ENCODE measurements at regions not wholly inside any gene's neighbourhood (a gene's known extent, or its start where the extent isn't known, plus 50 kb on each side); places are given as distances from the start of the nearest gene placed in this dataset.

DNA sequence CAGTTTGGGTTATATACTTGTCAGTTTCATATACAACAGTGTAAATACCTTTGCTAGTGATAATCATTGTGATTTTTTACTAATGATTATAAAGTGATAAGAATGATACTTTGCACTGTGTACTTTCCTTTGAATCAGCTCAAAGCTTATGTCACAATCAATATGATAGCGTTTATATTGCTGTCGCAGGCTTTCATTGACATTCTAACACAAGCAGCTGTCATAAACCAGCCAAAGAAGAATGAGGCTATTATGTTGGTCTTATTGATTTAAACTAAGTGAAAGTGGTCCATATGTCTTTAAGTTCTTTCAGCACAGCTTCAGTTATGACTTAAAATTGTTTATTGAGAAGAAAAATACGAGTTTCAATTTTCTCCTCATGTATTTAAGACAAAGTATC is 272.7 kb upstream of the RGMB start:
- Histone ChIP-seq H3K27me3 (ENCODE audit: low read depth) (no peaks in the 10 kb centered on the region), H3K36me3 (no peaks in the 10 kb centered on the region), H3K4me1 (no peaks in the 10 kb centered on the region), H3K4me3 (no peak overlapping the region), H3K9me3 (no peaks in the 10 kb centered on the region), H3K27ac (no peak overlapping the region)
- intact Hi-C loops (cut with DNase I): no loop called here
- no peak for DNase-seq
- TF ChIP-seq, protein P1, sequence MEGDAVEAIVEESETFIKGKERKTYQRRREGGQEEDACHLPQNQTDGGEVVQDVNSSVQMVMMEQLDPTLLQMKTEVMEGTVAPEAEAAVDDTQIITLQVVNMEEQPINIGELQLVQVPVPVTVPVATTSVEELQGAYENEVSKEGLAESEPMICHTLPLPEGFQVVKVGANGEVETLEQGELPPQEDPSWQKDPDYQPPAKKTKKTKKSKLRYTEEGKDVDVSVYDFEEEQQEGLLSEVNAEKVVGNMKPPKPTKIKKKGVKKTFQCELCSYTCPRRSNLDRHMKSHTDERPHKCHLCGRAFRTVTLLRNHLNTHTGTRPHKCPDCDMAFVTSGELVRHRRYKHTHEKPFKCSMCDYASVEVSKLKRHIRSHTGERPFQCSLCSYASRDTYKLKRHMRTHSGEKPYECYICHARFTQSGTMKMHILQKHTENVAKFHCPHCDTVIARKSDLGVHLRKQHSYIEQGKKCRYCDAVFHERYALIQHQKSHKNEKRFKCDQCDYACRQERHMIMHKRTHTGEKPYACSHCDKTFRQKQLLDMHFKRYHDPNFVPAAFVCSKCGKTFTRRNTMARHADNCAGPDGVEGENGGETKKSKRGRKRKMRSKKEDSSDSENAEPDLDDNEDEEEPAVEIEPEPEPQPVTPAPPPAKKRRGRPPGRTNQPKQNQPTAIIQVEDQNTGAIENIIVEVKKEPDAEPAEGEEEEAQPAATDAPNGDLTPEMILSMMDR (IDR thresholded peaks at IDR 0.05): no peak
- ATAC-seq: no peak

DNA sequence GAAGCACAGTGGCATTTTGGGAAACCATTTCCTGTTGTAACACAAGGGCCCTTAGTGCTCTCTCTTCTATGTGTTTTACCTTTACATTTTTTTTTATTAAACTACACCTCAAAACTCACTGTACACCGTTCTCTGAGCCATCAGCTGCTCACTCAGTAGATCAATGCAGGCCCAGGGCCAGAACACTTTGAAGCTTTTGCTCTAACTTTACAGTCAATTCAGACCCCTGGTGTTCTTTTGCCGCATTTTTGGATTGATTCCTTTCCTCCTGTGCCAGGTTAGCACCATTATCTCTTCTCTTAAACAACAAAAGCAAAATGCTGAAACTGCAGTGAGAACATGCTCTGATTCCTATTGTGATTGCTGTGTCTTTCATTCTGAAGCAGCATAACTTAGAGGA is 269.8 kb upstream of the RGMB start:
- H3K27me3 ChIP-seq (ENCODE audit: low read depth): no peaks in the 10 kb centered on the region
- H3K27ac ChIP-seq: no peak overlapping the region
- no peaks in the 10 kb centered on the region for H3K4me1 ChIP-seq
- intact Hi-C loops (cut with DNase I): no loop called here
- H3K36me3 ChIP-seq: no peaks in the 10 kb centered on the region
- no peak for DNase-seq
- H3K9me3 ChIP-seq: no peaks in the 10 kb centered on the region
- TF ChIP-seq, protein P1 (IDR thresholded peaks at IDR 0.05): no peak
- no peak overlapping the region for H3K4me3 ChIP-seq
- ATAC-seq: no peak

DNA sequence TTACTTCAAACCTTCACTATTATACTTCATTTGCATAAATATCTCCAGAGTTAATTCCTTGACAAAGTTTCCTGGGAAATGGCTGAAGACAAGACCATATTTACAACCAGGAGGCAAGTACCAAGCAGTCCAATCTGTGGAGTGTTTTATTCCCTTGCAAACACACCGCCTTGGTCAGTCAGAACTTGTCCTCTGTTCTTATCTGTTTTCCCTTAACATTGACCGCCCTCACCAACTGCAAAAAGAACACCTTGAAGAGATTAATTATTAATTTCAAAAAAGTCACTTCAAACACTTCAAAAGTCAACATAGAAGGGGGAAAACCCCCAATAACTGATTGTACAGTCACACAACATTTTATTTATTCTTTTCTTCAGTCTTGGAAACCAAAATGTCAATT is 269.0 kb upstream of the RGMB start:
- Histone ChIP-seq H3K27me3 (ENCODE audit: low read depth) (no peaks in the 10 kb centered on the region), H3K4me3 (no peak overlapping the region), H3K9me3 (no peaks in the 10 kb centered on the region), H3K4me1 (peaks cover 1% of the 10 kb centered on the region), H3K27ac (no peak overlapping the region), H3K36me3 (no peaks in the 10 kb centered on the region)
- DNase-seq (no peak), ATAC-seq (peak in 1 of 2 donors; percentile 73)
- intact Hi-C loops (cut with DNase I): no loop called here
- TF ChIP-seq, protein P1 (IDR thresholded peaks at IDR 0.05): no peak

DNA sequence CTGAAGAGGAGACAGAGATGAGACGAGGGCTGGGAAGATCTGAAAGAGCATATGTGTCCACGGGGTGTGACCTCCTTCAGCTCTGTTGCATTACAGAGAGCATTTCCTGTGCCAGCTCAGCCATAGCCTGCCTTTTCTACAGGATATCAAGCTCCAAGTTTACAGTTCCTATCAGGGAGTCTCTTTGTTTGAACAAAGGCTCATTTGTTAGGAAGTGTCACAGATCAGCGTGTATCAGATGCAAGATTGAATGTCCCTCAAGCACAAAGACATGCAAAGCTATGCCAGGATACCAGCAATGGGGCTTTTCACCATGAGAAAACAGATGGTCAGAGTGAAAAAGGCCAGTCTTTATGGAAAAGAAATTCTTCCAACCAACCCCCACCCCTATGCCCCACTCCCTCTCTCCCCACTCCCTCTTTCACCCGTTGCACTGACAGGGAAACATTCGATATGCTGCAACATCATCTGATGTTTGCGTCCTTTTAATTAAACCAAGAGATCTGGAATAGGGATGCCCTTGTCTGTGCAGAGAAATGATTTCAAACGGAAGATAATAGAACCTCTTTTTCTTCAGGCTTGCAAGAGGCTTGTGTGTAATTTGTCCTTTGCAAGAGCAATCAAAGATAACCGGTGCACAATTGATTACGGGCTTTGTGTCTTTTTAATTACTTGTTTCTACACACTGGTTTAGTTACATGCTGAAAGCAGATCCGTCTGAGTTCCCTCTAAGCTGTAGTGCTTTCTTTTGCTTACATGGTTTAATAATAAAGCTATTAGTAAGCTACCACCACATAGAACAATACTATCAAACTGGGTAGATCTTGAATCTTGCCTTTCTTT is 263.1 kb upstream of the RGMB start:
- Histone ChIP-seq H3K36me3 (no peaks in the 10 kb centered on the region), H3K27ac (no peak overlapping the region), H3K4me1 (peaks cover 6% of the 10 kb centered on the region), H3K9me3 (no peaks in the 10 kb centered on the region), H3K27me3 (ENCODE audit: low read depth) (no peaks in the 10 kb centered on the region), H3K4me3 (no peak overlapping the region)
- intact Hi-C loops (cut with DNase I): no loop called here
- no peak for DNase-seq
- TF ChIP-seq, protein P1 (IDR thresholded peaks at IDR 0.05): no peak
- peak in 1 of 2 donors; percentile 38 for ATAC-seq

DNA sequence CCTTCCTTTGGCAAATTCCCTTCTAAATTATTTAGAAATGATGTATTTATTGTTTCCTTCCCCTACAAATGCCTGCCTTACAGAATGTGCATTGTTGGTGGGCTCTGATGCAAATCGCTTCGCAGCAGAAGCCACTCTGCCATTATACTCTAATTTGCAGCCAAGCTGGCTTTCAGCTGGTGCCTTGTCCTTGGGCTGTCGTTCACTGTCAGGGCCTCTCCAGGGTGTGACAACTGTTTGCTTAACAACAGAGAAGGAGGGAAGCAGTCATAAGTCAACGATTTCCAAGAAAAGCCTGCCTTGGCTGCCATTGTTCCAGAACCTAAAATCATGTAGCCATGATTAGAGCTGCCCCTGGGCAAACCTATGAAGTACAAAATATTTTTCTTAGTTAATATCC is 260.1 kb upstream of the RGMB start:
- no peak overlapping the region for H3K27ac ChIP-seq
- H3K9me3 ChIP-seq: no peaks in the 10 kb centered on the region
- TF ChIP-seq, protein P1 (IDR thresholded peaks at IDR 0.05): no peak
- H3K36me3 ChIP-seq: no peaks in the 10 kb centered on the region
- H3K4me3 ChIP-seq: no peak overlapping the region
- intact Hi-C loops (cut with DNase I): no loop called here
- DNase-seq (no peak), ATAC-seq (no peak)
- peaks cover 6% of the 10 kb centered on the region for H3K4me1 ChIP-seq
- H3K27me3 ChIP-seq (ENCODE audit: low read depth): no peaks in the 10 kb centered on the region

Measured in lower lobe of right lung (tissue), 2 donors.